ENCODE measurements at regions not wholly inside any gene's neighbourhood (a gene's known extent, or its start where the extent isn't known, plus 50 kb on each side); places are given as distances from the start of the nearest gene placed in this dataset.

DNA sequence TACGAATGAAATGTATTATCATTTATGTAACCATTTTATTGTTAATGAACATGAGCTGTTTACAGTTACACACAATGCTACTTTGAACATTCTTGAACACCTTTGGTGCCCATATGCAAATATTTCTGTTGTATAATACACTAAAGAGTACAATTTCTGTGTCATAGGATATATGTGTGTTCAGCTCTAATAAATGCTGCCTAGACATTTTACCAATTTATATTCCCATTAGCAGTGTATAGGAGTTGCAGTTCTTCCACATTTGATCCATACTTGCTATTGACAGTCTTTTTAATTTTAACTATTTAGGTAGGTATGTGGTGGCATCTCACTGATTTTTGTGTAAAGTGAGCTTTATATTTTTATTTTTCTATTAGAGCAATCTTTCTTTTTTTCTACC, 331.8 kb downstream of the ZIC1 start:
- TF ChIP-seq, protein P1, sequence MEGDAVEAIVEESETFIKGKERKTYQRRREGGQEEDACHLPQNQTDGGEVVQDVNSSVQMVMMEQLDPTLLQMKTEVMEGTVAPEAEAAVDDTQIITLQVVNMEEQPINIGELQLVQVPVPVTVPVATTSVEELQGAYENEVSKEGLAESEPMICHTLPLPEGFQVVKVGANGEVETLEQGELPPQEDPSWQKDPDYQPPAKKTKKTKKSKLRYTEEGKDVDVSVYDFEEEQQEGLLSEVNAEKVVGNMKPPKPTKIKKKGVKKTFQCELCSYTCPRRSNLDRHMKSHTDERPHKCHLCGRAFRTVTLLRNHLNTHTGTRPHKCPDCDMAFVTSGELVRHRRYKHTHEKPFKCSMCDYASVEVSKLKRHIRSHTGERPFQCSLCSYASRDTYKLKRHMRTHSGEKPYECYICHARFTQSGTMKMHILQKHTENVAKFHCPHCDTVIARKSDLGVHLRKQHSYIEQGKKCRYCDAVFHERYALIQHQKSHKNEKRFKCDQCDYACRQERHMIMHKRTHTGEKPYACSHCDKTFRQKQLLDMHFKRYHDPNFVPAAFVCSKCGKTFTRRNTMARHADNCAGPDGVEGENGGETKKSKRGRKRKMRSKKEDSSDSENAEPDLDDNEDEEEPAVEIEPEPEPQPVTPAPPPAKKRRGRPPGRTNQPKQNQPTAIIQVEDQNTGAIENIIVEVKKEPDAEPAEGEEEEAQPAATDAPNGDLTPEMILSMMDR (conservative IDR thresholded peaks at IDR 0.05): no peak
- DNase-seq: no peak
- no peak overlapping the region for H3K27ac ChIP-seq (ENCODE audit: low read depth, low read length)
- no peaks in the 10 kb centered on the region for H3K27me3 ChIP-seq (ENCODE audit: control insufficient read depth, insufficient read depth, low read length, poor library complexity, severe bottlenecking)
- no peak overlapping the region for H3K4me3 ChIP-seq (ENCODE audit: low read length)
- Mint-ChIP-seq H3K4me1 (no peaks in the 10 kb centered on the region), H3K4me3 (no peak overlapping the region), H3K27me3 (ENCODE audit: insufficient read depth) (no peaks in the 10 kb centered on the region), H3K9me3 (no peaks in the 10 kb centered on the region), H3K27ac (no peak overlapping the region), H3K36me3 (ENCODE audit: low read depth) (no peaks in the 10 kb centered on the region)
- no peaks in the 10 kb centered on the region for H3K36me3 ChIP-seq (ENCODE audit: control insufficient read depth, insufficient read depth, low read length)
- H3K9me3 ChIP-seq (ENCODE audit: control insufficient read depth, low read length): no peaks in the 10 kb centered on the region
- no CpG with 5 or more reads among the region's 1 CpG for WGBS, 2 experiments (ENCODE audit: insufficient coverage in 1 of 2, insufficient read length in 1 of 2)
- H3K4me1 ChIP-seq (ENCODE audit: control insufficient read depth, insufficient read depth, low read length): no peaks in the 10 kb centered on the region
- H3K9ac ChIP-seq (ENCODE audit: extremely low read depth, low read length, poor library complexity, severe bottlenecking): no peak overlapping the region

DNA sequence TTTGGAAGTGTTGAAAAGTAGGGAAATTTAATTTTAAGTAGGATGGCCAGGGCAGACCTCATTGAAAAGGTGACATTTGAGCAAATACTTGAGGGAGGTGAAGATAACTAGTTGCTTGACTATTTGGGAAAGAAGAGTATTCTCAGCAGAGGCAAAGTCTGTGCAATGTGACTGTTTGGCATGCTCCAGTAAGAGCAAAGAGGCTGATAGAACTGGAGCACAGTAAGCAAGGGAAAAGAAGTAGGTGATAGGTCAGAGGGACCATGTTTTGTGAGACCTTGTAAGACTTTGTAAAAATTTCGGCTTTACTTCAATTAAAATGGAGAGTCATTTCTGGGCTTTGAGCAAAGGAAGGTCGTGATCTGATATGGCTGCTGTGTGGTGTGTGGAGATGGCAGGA, 335.8 kb downstream of the ZIC1 start:
- Histone ChIP-seq H3K9ac (ENCODE audit: extremely low read depth, low read length, poor library complexity, severe bottlenecking) (no peak overlapping the region), H3K4me1 (ENCODE audit: control insufficient read depth, insufficient read depth, low read length) (no peaks in the 10 kb centered on the region), H3K36me3 (ENCODE audit: control insufficient read depth, insufficient read depth, low read length) (no peaks in the 10 kb centered on the region), H3K4me3 (ENCODE audit: low read length) (no peak overlapping the region), H3K27ac (ENCODE audit: low read depth, low read length) (no peak overlapping the region), H3K27me3 (ENCODE audit: control insufficient read depth, insufficient read depth, low read length, poor library complexity, severe bottlenecking) (no peaks in the 10 kb centered on the region), H3K9me3 (ENCODE audit: control insufficient read depth, low read length) (no peaks in the 10 kb centered on the region)
- no peak for DNase-seq
- Mint-ChIP-seq H3K4me1 (no peaks in the 10 kb centered on the region), H3K27ac (no peak overlapping the region), H3K36me3 (ENCODE audit: low read depth) (no peaks in the 10 kb centered on the region), H3K27me3 (ENCODE audit: insufficient read depth) (no peaks in the 10 kb centered on the region), H3K4me3 (no peak overlapping the region), H3K9me3 (no peaks in the 10 kb centered on the region)
- WGBS, 2 experiments (ENCODE audit: insufficient coverage in 1 of 2, insufficient read length in 1 of 2): 40 to 63% methylated on average over 1 to 2 of the region's 2 CpGs
- TF ChIP-seq, protein P1 (conservative IDR thresholded peaks at IDR 0.05): no peak

DNA sequence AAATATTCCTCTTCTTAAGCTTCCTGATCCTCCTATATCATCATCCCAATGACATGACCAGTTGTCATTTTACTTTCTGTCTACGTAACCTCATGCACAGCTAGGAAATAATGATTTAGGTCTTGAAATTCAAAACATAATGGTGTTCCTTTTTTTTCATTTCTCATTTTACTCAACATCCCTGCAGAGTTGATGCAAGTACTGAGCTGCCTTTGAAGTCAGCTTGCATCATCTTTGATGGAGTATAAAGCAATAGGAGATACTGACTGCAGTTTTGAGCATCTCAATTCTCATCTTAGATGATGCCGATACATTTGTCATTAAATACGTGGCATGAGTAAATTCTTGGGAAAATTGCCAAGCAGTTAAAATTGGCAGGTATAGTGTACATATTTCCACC, 346.1 kb downstream of the ZIC1 start:
- Mint-ChIP-seq H3K4me3 (no peak overlapping the region), H3K27ac (no peak overlapping the region), H3K27me3 (ENCODE audit: insufficient read depth) (no peaks in the 10 kb centered on the region), H3K4me1 (no peaks in the 10 kb centered on the region), H3K36me3 (ENCODE audit: low read depth) (no peaks in the 10 kb centered on the region), H3K9me3 (no peaks in the 10 kb centered on the region)
- Histone ChIP-seq H3K27ac (ENCODE audit: low read depth, low read length) (no peak overlapping the region), H3K4me1 (ENCODE audit: control insufficient read depth, insufficient read depth, low read length) (no peaks in the 10 kb centered on the region), H3K36me3 (ENCODE audit: control insufficient read depth, insufficient read depth, low read length) (no peaks in the 10 kb centered on the region), H3K27me3 (ENCODE audit: control insufficient read depth, insufficient read depth, low read length, poor library complexity, severe bottlenecking) (no peaks in the 10 kb centered on the region), H3K4me3 (ENCODE audit: low read length) (no peak overlapping the region), H3K9ac (ENCODE audit: extremely low read depth, low read length, poor library complexity, severe bottlenecking) (no peak overlapping the region), H3K9me3 (ENCODE audit: control insufficient read depth, low read length) (no peaks in the 10 kb centered on the region)
- DNase-seq: no peak
- 86 to 95% methylated on average over 1 to 3 of the region's 3 CpGs for WGBS, 2 experiments (ENCODE audit: insufficient coverage in 1 of 2, insufficient read length in 1 of 2)
- TF ChIP-seq, protein P1 (conservative IDR thresholded peaks at IDR 0.05): no peak
